ENCODE measurements at regions not wholly inside any gene's neighbourhood (a gene's known extent, or its start where the extent isn't known, plus 50 kb on each side); places are given as distances from the start of the nearest gene placed in this dataset.

- H3K4me3 ChIP-seq (ENCODE audit: low read depth, low read length): no peak overlapping the region
- no peak for DNase-seq (ENCODE audit: low read depth, low spot score)
- in situ Hi-C loops (cut with HindIII; ENCODE audit: low sequenced_read_pairs): no loop called here
- TF ChIP-seq, protein P1, sequence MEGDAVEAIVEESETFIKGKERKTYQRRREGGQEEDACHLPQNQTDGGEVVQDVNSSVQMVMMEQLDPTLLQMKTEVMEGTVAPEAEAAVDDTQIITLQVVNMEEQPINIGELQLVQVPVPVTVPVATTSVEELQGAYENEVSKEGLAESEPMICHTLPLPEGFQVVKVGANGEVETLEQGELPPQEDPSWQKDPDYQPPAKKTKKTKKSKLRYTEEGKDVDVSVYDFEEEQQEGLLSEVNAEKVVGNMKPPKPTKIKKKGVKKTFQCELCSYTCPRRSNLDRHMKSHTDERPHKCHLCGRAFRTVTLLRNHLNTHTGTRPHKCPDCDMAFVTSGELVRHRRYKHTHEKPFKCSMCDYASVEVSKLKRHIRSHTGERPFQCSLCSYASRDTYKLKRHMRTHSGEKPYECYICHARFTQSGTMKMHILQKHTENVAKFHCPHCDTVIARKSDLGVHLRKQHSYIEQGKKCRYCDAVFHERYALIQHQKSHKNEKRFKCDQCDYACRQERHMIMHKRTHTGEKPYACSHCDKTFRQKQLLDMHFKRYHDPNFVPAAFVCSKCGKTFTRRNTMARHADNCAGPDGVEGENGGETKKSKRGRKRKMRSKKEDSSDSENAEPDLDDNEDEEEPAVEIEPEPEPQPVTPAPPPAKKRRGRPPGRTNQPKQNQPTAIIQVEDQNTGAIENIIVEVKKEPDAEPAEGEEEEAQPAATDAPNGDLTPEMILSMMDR (IDR thresholded peaks at IDR 0.05; ENCODE audit: low read depth, low read length): no peak
These were observed 150.7 kb upstream of the CCDC68 start for GRCh38 chr18:55109818-55110414.

DNA sequence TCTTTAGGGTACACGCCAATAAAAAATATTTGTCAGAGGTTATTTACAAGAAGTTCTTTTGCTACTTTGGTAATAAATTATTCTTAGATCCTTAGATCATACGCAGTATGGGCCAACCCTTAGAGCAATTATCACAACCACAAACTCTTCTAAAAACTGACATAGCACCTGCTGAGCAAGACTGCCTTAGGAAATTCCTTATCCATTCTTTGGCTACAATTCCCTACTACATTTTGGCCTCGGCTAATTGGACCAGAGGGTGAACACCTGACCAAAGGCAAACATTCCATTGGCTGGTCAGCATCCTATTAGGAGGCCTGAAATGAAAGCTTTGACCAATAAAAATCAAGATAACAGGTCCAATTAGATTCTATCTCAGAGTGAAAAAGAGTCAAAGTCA lies 147.6 kb upstream of the CCDC68 start:
- TF ChIP-seq, protein P1 (IDR thresholded peaks at IDR 0.05; ENCODE audit: low read depth, low read length): no peak
- no peak overlapping the region for H3K4me3 ChIP-seq (ENCODE audit: low read depth, low read length)
- in situ Hi-C loops (cut with HindIII; ENCODE audit: low sequenced_read_pairs): no loop called here
- no peak for DNase-seq (ENCODE audit: low read depth, low spot score)

- TF ChIP-seq, protein P1 (IDR thresholded peaks at IDR 0.05; ENCODE audit: low read depth, low read length): no peak
- in situ Hi-C loops (cut with HindIII; ENCODE audit: low sequenced_read_pairs): no loop called here
- no peak for DNase-seq (ENCODE audit: low read depth, low spot score)
- H3K4me3 ChIP-seq (ENCODE audit: low read depth, low read length): no peak overlapping the region
These were observed 147.2 kb upstream of the CCDC68 start for GRCh38 chr18:55106466-55106865.

- no peak for DNase-seq (ENCODE audit: low read depth, low spot score)
- in situ Hi-C loops (cut with HindIII; ENCODE audit: low sequenced_read_pairs): no loop called here
These were observed 146.6 kb upstream of the CCDC68 start for GRCh38 chr18:55105873-55106272.

DNA sequence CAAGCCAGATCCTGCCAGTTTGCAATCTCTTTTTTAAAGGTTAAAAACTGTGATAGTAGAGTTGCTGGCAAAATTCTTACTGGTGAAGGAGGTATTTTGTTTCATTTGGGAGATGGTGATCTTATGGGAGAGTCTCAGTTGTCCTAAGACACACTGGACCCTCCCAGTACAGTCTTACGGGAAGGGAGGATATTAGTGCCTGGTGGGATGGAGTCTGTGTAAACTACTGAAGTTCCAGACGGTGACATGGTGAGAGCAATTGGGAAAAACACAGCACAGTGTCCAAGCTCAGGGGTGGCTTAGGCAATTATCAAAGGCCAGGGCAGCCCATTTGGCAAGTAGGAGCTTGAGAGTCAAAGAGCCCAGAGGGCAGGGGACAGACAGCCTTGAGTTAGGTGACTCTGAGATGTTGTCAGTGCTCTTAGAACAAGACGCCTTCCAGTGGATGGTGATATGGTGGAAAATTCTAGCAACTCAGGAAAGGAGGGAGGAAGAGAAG lies 143.7 kb upstream of the CCDC68 start:
- in situ Hi-C loops (cut with HindIII; ENCODE audit: low sequenced_read_pairs): no loop called here
- TF ChIP-seq, protein P1 (IDR thresholded peaks at IDR 0.05; ENCODE audit: low read depth, low read length): no peak

More at GRCh38 chr18:55105873-55106272, 146.6 kb upstream of the CCDC68 start:
- no peak overlapping the region for H3K4me3 ChIP-seq (ENCODE audit: low read depth, low read length)
- TF ChIP-seq, protein P1 (IDR thresholded peaks at IDR 0.05; ENCODE audit: low read depth, low read length): no peak

DNA sequence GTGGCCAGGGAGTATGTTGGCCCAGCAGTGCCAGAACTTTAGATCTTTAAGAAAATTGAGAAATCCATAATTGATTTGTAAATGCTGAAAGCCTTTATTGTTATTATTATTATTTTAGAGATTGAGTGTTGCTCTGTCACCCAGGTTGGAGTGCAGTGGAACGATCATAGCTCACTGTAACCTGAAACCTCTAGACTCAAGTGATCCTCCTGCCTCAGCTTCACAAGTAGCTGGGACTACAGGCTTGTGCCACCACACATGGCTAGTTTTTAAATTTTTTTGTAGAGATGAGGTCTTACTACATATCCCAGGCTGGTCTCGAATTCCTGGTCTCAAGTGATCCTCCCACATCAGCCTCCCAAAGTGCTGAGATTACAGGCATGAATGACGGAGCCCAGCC lies 143.2 kb upstream of the CCDC68 start:
- DNase-seq (ENCODE audit: low read depth, low spot score): no peak
- TF ChIP-seq, protein P1 (IDR thresholded peaks at IDR 0.05; ENCODE audit: low read depth, low read length): no peak
- in situ Hi-C loops (cut with HindIII; ENCODE audit: low sequenced_read_pairs): no loop called here
- no peak overlapping the region for H3K4me3 ChIP-seq (ENCODE audit: low read depth, low read length)

More for the DNA sequence above, 143.7 kb upstream of the CCDC68 start:
- H3K4me3 ChIP-seq (ENCODE audit: low read depth, low read length): no peak overlapping the region
- no peak for DNase-seq (ENCODE audit: low read depth, low spot score)
